SKM-1 (cell line): ENCODE measurements at regions not wholly inside any gene's neighbourhood (a gene's known extent, or its start where the extent isn't known, plus 50 kb on each side); places are given as distances from the start of the nearest gene placed in this dataset.

Source experiments
- DNase-seq: peaks from one replicate; lab custom pipeline; 2025; ENCODE audit not compliant: unreplicated experiment; lab: John Stamatoyannopoulos, UW

GRCh38 chr5:4101189-4101588, 505.6 kb downstream of the IRX1 start:
- no peak for DNase-seq

DNA sequence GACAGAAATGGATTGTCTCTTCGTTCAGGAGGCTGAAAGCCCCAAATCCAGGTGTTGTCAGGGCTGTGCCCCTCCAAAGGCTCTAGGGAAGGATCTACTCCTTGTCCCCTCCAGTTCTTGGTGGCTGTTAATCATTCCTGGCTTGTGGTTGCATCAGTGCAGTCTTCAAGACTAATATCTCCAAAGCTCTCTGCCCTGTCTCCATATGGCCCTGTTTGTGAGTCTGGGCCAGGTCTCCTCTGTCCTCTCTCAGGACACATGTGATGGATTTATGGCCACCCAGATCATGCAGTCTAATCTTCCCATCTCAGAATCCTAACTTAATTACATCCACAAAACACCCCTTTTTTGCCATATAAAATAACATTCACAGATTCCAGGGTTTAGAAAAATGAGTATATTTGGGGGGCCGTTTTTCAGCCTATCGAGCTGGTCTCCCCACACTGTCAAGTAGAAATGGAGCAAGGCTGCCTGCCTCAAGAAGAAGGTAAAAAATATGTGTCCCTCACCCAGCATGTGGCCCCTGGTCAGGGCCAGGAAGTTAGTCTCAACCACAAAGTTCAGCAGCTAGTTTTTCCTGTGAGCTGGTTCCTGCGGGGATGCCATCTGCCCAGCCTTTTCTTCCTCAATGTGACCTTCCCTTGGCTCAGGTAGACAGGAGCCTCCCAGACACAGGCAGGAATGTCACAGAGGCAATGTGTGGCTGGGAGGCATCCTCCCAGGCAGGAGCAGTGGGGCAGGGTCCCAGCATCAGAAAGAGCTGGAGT, 509.4 kb downstream of the IRX1 start:
- DNase-seq, result no peak

DNA sequence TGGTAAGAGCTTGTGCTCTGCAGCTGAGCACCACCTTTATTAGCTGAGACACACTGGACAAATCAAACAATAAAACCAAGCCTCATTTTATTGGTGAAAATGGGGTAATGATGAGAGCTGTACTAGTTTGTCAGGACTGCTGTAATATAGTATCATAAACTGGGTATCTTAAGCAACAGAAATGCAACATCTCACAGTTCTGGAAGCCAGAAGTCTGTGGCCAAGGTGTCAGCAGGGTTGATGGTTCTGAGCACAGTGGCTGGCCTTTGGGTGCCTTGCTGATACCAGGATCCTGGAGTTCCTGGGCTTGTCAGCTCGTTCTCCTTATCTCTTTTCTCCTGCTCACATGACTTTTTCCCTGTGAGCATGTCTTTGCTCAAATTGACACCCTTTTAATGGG, 513.1 kb downstream of the IRX1 start:
- no peak for DNase-seq

- DNase-seq, result no peak
Measured at GRCh38 chr5:4113426-4113825, 517.8 kb downstream of the IRX1 start.

- DNase-seq, result no peak
Measured at GRCh38 chr5:4113905-4114304, 518.3 kb downstream of the IRX1 start.

DNA sequence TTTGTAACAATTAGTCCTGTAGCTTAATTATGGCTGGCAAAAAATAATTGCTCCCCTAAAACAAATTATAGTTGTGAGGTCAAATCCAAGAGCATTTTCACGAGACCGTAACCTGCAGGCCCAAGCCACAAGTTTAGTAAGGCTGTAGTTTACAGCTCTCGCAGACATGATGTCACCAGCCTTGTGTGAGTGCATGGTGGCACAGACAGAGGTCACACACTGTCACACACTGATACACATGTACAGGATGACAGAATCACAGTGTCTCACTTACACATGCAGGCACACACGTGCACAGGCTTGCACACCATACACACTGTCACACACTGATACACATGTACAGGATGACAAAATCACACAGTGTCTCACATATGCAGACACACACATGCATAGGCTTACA, 518.8 kb downstream of the IRX1 start:
- no peak for DNase-seq

- no peak for DNase-seq
Measured at GRCh38 chr5:4116834-4117233, 521.2 kb downstream of the IRX1 start.

DNA sequence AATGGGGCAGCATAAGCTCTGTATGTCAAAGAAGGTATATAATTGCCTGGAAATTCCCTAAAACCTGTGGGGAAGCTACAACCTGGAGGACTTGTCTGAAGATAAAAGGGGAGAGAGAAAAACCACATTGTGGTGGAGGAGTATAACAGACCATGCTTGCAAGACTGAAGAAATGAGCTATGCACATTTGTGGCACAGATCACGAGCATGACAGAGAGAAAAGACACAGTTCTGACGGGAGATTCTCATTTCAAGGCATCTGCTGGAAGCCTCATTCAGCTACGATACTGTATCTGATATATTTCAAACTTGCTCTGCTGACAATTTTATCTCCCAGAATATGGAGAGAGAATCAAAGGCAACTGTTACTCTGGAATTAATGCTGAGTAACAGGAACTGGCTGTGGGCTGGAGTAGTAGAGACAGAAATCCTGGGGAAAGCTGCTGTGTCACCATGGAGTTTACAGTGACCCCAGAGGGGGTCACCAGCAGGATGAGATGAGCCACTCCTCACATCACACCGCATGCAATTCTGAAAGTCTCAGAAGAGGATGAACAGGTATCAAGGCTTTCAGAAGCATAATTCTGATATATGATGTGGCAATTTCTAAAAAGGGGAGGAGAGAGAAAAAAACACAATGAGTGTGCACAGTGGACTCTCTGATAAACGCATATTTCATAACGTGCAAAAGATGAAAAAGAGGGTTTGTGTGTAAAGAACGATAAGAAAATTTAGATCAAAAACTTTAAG, 528.8 kb downstream of the IRX1 start:
- DNase-seq, result no peak

DNA sequence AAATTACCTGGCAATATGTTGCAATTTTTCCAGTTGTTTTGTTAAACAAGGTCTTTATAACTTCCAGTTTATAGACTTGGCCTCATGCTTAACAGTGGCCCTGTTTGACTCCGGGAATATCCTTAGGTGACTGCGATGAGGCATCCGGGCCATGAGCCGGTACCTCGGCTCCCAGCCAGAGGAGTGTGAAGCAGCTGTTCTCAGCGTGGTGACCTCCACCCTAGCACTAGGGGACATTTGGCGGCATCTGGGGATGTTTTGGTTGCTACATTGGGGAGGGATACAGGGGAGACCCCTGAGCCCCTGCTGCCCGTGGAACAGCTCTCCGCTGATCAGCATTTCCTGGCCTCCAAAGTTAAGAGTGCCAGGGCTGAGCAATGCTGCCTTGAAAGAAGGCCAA, 533.4 kb downstream of the IRX1 start:
- DNase-seq, result no peak

DNA sequence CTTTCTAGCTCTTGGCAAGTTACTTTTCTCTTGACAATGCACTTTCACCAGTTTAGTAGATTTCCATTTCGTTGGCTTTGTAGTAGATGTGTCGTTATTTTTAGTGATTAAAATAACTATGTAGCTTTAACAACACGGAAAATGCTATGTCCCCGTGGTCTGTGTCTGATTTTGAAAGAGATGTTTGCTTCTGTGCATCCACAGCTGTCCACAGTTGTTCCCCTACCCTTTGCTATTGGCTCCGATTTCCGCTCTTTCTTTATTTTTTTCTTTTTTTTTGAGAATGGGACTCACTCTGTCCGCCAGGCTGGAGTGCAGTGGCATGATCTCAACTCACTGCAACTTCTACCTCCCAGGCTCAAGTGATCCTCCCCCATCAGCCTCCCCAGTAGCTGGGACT, 533.9 kb downstream of the IRX1 start:
- DNase-seq, result no peak

DNA sequence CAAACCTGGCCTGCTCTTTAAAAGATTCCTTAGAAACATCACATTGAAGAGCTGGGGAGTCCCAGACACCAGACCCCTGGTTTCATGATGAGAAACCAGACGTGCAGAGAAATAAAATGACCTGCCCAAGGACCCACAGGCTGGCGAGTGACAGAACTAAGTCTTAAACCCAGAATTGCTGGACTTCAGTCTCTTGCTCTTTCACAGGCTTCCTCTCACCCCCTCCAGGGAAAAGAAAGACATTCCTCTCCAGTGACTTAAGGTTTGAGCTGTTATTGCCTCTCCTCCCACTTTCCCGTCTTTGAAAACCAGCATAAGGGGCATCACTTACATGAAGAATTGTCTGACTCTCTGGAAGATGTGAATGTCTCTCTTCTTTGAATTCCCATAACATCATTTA, 535.2 kb downstream of the IRX1 start:
- DNase-seq, result no peak

GRCh38 chr5:4137781-4138180, 542.1 kb downstream of the IRX1 start:
- DNase-seq, result no peak

DNA sequence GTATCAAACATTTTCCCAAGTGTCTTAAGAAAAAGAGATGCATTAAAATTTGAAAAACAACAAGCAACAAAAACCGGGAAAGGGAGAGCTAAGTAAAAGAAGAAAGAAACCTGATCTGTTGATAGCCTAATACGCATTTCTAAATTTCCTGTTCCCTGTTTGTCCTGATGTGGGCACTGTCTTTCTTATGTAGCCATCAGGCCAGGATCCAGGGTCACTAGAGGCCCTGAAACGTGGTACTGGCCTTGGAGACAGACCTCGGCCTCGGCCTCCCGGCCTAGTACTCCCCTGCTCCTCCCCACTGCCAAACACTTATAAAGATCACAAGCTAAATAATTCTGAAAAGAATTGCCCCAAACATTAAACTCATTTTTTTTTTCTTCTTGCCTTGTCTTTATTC, 547.2 kb downstream of the IRX1 start:
- DNase-seq, result no peak

GRCh38 chr5:4144411-4145007, 548.9 kb downstream of the IRX1 start:
- DNase-seq, result no peak

DNA sequence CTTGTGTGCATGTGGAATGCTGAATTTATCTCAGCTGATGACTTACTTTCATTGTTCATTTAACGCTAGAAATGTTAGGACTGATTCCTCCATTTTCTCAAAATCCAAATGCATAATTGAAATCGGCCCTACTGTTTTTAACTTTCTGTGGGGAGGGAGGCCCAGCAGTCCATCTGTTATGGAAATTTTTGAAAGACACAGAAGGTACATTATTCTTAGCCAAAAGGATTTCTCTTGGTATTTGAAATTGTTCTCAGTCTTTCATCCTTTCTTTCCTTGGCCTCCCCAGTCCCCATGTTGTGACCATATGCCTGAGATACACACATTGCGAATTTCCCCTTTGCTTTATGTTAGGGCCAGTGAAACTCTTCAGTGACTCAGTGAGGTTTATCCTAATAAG, 549.9 kb downstream of the IRX1 start:
- no peak for DNase-seq

DNA sequence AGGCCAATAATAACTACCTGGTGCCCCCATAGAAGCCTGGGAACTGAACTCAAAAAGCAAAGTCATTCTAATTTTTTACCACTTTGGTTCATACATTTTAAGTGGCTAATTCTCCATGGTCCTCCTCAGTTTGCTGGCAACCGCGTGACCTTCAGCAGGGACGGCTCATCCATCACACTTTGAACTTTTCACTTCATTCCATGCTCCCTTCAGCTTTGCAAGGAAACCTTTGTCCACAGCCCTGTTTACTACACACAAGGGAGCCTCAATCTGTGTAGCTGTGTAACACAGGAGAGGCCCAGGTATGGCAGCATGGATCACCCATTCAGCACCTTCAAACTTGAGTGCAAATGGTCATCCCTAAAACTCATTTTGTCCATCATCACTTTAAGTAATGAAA, 552.4 kb downstream of the IRX1 start:
- no peak for DNase-seq

GRCh38 chr5:4150067-4150466, 554.4 kb downstream of the IRX1 start:
- DNase-seq, result no peak

- DNase-seq, result no peak
Measured at GRCh38 chr5:4156153-4156552, 560.5 kb downstream of the IRX1 start.

- DNase-seq, result no peak
Measured at GRCh38 chr5:4156889-4157288, 561.3 kb downstream of the IRX1 start.

GRCh38 chr5:4158750-4159447, 563.3 kb downstream of the IRX1 start:
- no peak for DNase-seq

GRCh38 chr5:4159681-4160080, 564.0 kb downstream of the IRX1 start:
- DNase-seq, result no peak

DNA sequence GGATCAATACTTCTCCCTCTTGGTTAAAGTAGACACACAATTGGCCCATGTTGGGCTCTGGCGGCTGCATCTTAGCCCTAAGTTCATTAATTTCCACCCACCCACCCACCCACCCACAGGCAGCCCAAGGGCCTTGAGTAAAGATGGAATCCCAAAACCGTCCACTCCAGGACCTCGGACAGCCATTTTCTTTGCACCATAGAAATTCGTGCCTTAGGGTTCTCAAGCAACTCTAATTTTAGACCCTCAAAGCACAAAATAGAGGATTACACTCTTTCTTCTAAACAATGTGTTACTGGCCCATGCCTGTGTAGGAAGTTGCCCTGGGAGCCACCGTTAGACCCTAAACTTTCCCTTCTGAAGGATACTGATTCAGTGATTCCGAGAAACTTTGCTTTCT, 568.5 kb downstream of the IRX1 start:
- no peak for DNase-seq
